ENCODE measurements at regions not wholly inside any gene's neighbourhood (a gene's known extent, or its start where the extent isn't known, plus 50 kb on each side); places are given as distances from the start of the nearest gene placed in this dataset.

- no peaks in the 10 kb centered on the region for H3K9me3 ChIP-seq (replicated peaks in 1 of 2; ENCODE audit: control insufficient read depth in 1 of 2, insufficient read depth in 1 of 2, low read length in 2 of 2)
- intact Hi-C loops (cut with micrococcal nuclease) = no loop called here
- Mint-ChIP-seq H3K27me3 (ENCODE audit: low read depth in 3 of 3) (no peaks in the 10 kb centered on the region), H3K4me1 (no peaks in the 10 kb centered on the region), H3K4me3 (no peak overlapping the region), H3K9me3 (peaks cover 0 to 2% (median 0%) of the 10 kb centered on the region in 7 donors), H3K36me3 (no peaks in the 10 kb centered on the region), H3K27ac (no peak overlapping the region)
- no peak overlapping the region for H3K4me3 ChIP-seq (replicated peaks in 1 of 3; ENCODE audit: low read depth in 2 of 3, low read length in 3 of 3)
- WGBS (ENCODE audit: insufficient coverage) = 43% methylated on average over 1 of the region's 5 CpGs
- no peaks in the 10 kb centered on the region for H3K79me2 ChIP-seq (ENCODE audit: insufficient read depth, low read length)
- H3K27ac ChIP-seq (ENCODE audit: low read depth in 1 of 2, low read length in 2 of 2) = no peak overlapping the region
- H3K36me3 ChIP-seq (replicated peaks in 1 of 2; ENCODE audit: control insufficient read depth in 1 of 2, insufficient read depth in 2 of 2, low read length in 2 of 2) = no peaks in the 10 kb centered on the region
- no peak overlapping the region for H3K9ac ChIP-seq (ENCODE audit: insufficient read depth, low read length, poor library complexity, severe bottlenecking)
- no peaks in the 10 kb centered on the region for H3K27me3 ChIP-seq (ENCODE audit: control insufficient read depth in 2 of 2, insufficient read depth in 2 of 2, low read length in 2 of 2)
- H4K20me1 ChIP-seq (ENCODE audit: insufficient read depth, low read length) = no peaks in the 10 kb centered on the region
- H2AFZ ChIP-seq (ENCODE audit: insufficient read depth, low read depth, low read length, poor library complexity, severe bottlenecking) = no peak overlapping the region
- H3K4me2 ChIP-seq (replicated peaks; ENCODE audit: extremely low read depth, low read length, poor library complexity, severe bottlenecking) = no peak overlapping the region
- no peak for DNase-seq
- TF ChIP-seq CTCF (IDR thresholded peaks at IDR 0.05) = no peak
- H3K4me1 ChIP-seq (ENCODE audit: control insufficient read depth in 1 of 2, insufficient read depth in 2 of 2, low read length in 2 of 2) = no peaks in the 10 kb centered on the region
These were observed 2429.7 kb downstream of the PCDH7 start for GRCh38 chr4:33149658-33150524.

GRCh38 chr4:33150525-33150910 lies 2430.3 kb downstream of the PCDH7 start:
- Histone ChIP-seq H3K27ac (ENCODE audit: low read depth in 1 of 2, low read length in 2 of 2) (no peak overlapping the region), H3K9me3 (replicated peaks in 1 of 2; ENCODE audit: control insufficient read depth in 1 of 2, insufficient read depth in 1 of 2, low read length in 2 of 2) (no peaks in the 10 kb centered on the region), H3K9ac (ENCODE audit: insufficient read depth, low read length, poor library complexity, severe bottlenecking) (no peak overlapping the region), H3K4me2 (replicated peaks; ENCODE audit: extremely low read depth, low read length, poor library complexity, severe bottlenecking) (no peak overlapping the region), H3K79me2 (ENCODE audit: insufficient read depth, low read length) (no peaks in the 10 kb centered on the region), H3K4me3 (replicated peaks in 1 of 3; ENCODE audit: low read depth in 2 of 3, low read length in 3 of 3) (no peak overlapping the region), H2AFZ (ENCODE audit: insufficient read depth, low read depth, low read length, poor library complexity, severe bottlenecking) (no peak overlapping the region), H3K4me1 (ENCODE audit: control insufficient read depth in 1 of 2, insufficient read depth in 2 of 2, low read length in 2 of 2) (no peaks in the 10 kb centered on the region), H3K36me3 (replicated peaks in 1 of 2; ENCODE audit: control insufficient read depth in 1 of 2, insufficient read depth in 2 of 2, low read length in 2 of 2) (no peaks in the 10 kb centered on the region), H3K27me3 (ENCODE audit: control insufficient read depth in 2 of 2, insufficient read depth in 2 of 2, low read length in 2 of 2) (no peaks in the 10 kb centered on the region), H4K20me1 (ENCODE audit: insufficient read depth, low read length) (no peaks in the 10 kb centered on the region)
- no peak for DNase-seq
- H3K4me1 Mint-ChIP-seq = no peaks in the 10 kb centered on the region
- no peak overlapping the region for H3K4me3 Mint-ChIP-seq
- no peaks in the 10 kb centered on the region for H3K27me3 Mint-ChIP-seq (ENCODE audit: low read depth in 3 of 3)
- TF ChIP-seq CTCF (IDR thresholded peaks at IDR 0.05) = no peak
- WGBS (ENCODE audit: insufficient coverage) = no CpG with 5 or more reads among the region's 3 CpGs
- H3K9me3 Mint-ChIP-seq = peaks cover 0 to 2% (median 0%) of the 10 kb centered on the region in 7 donors
- intact Hi-C loops (cut with micrococcal nuclease) = no loop called here
- H3K36me3 Mint-ChIP-seq = no peaks in the 10 kb centered on the region
- H3K27ac Mint-ChIP-seq = no peak overlapping the region
